ENCODE measurements at regions not wholly inside any gene's neighbourhood (a gene's known extent, or its start where the extent isn't known, plus 50 kb on each side); places are given as distances from the start of the nearest gene placed in this dataset.
"Not testable (repeated sequence)": the region's sequence is repeated elsewhere in the genome, so short reads cannot be mapped to it uniquely, and the experiment has no call there.

GRCh38 chr5:86671536-86671935, 53.8 kb downstream of the COX7C start:
- no peak overlapping the region for H3K4me3 Mint-ChIP-seq

GRCh38 chr5:86674069-86674468, 56.3 kb downstream of the COX7C start:
- Mint-ChIP-seq H3K4me3 (no peak overlapping the region), H3K9me3 (peaks cover 0 to 2% (median 0%) of the 10 kb centered on the region in 6 donors), H3K4me1 (no peaks in the 10 kb centered on the region), H3K27me3 (ENCODE audit: low read depth in 3 of 3) (peaks cover 2 to 7% (median 2%) of the 10 kb centered on the region in 3 donors), H3K27ac (no peak overlapping the region), H3K36me3 (no peaks in the 10 kb centered on the region)
- no peak for DNase-seq

More at GRCh38 chr5:86671536-86671935, 53.8 kb downstream of the COX7C start:
- no peak for DNase-seq
- peaks cover 0 to 2% (median 0%) of the 10 kb centered on the region in 6 donors for H3K9me3 Mint-ChIP-seq
- no peaks in the 10 kb centered on the region for H3K36me3 Mint-ChIP-seq
- H3K27ac Mint-ChIP-seq = no peak overlapping the region
- no peaks in the 10 kb centered on the region for H3K4me1 Mint-ChIP-seq
- H3K27me3 Mint-ChIP-seq (ENCODE audit: low read depth in 3 of 3) = peaks cover 2 to 10% (median 2%) of the 10 kb centered on the region in 3 donors

- no peak for DNase-seq
- Mint-ChIP-seq H3K27me3 (ENCODE audit: low read depth in 3 of 3) (peaks cover 2 to 7% (median 2%) of the 10 kb centered on the region in 3 donors), H3K9me3 (no peaks in the 10 kb centered on the region), H3K4me1 (no peaks in the 10 kb centered on the region), H3K36me3 (no peaks in the 10 kb centered on the region), H3K27ac (no peak overlapping the region), H3K4me3 (no peak overlapping the region)
Observed at GRCh38 chr5:86675311-86675710, 57.6 kb downstream of the COX7C start.

GRCh38 chr5:86679529-86679928, 61.8 kb downstream of the COX7C start:
- Mint-ChIP-seq H3K4me1 (no peaks in the 10 kb centered on the region), H3K27me3 (ENCODE audit: low read depth in 3 of 3) (peaks cover 0 to 7% (median 0%) of the 10 kb centered on the region in 3 donors), H3K27ac (no peak overlapping the region), H3K4me3 (no peak overlapping the region), H3K36me3 (no peaks in the 10 kb centered on the region), H3K9me3 (no peaks in the 10 kb centered on the region)
- DNase-seq = no peak

GRCh38 chr5:86679949-86680348, 62.2 kb downstream of the COX7C start:
- DNase-seq = no peak
- H3K9me3 Mint-ChIP-seq = no peaks in the 10 kb centered on the region
- no peak overlapping the region for H3K4me3 Mint-ChIP-seq
- H3K4me1 Mint-ChIP-seq = no peaks in the 10 kb centered on the region
- no peaks in the 10 kb centered on the region for H3K36me3 Mint-ChIP-seq
- H3K27me3 Mint-ChIP-seq (ENCODE audit: low read depth in 3 of 3) = peaks cover 0 to 7% (median 0%) of the 10 kb centered on the region in 3 donors
- H3K27ac Mint-ChIP-seq = no peak overlapping the region

GRCh38 chr5:86684222-86684621, 66.5 kb downstream of the COX7C start:
- DNase-seq = no peak
- no peak overlapping the region for H3K4me3 Mint-ChIP-seq
- peaks cover 4 to 5% (median 4%) of the 10 kb centered on the region in 3 donors for H3K27me3 Mint-ChIP-seq (ENCODE audit: low read depth in 3 of 3)
- no peaks in the 10 kb centered on the region for H3K4me1 Mint-ChIP-seq
- H3K36me3 Mint-ChIP-seq = no peaks in the 10 kb centered on the region
- no peak overlapping the region for H3K27ac Mint-ChIP-seq
- no peaks in the 10 kb centered on the region for H3K9me3 Mint-ChIP-seq

GRCh38 chr5:86686046-86686445, 68.3 kb downstream of the COX7C start:
- DNase-seq = no peak
- Mint-ChIP-seq H3K4me1 (no peaks in the 10 kb centered on the region), H3K36me3 (no peaks in the 10 kb centered on the region), H3K4me3 (no peak overlapping the region), H3K27me3 (ENCODE audit: low read depth in 3 of 3) (peaks cover 4 to 5% (median 4%) of the 10 kb centered on the region in 3 donors), H3K27ac (no peak overlapping the region), H3K9me3 (no peaks in the 10 kb centered on the region)

- Mint-ChIP-seq H3K27ac (no peak overlapping the region), H3K27me3 (ENCODE audit: low read depth in 3 of 3) (peaks cover 0 to 5% (median 4%) of the 10 kb centered on the region in 3 donors), H3K4me1 (no peaks in the 10 kb centered on the region)
Observed at GRCh38 chr5:86688406-86688805, 70.7 kb downstream of the COX7C start.

GRCh38 chr5:86689103-86689729, 71.5 kb downstream of the COX7C start:
- DNase-seq = no peak
- Mint-ChIP-seq H3K27me3 (ENCODE audit: low read depth in 3 of 3) (peaks cover 0 to 5% (median 4%) of the 10 kb centered on the region in 3 donors), H3K4me1 (no peaks in the 10 kb centered on the region), H3K36me3 (no peaks in the 10 kb centered on the region), H3K4me3 (no peak overlapping the region), H3K27ac (no peak overlapping the region), H3K9me3 (no peaks in the 10 kb centered on the region)

More at GRCh38 chr5:86688406-86688805, 70.7 kb downstream of the COX7C start:
- DNase-seq = no peak
- Mint-ChIP-seq H3K4me3 (no peak overlapping the region), H3K36me3 (no peaks in the 10 kb centered on the region), H3K9me3 (no peaks in the 10 kb centered on the region)

- H3K4me1 Mint-ChIP-seq = no peaks in the 10 kb centered on the region
- no peak for DNase-seq
- H3K27me3 Mint-ChIP-seq (ENCODE audit: low read depth in 3 of 3) = peaks cover 0 to 4% (median 2%) of the 10 kb centered on the region in 3 donors
- H3K36me3 Mint-ChIP-seq = no peaks in the 10 kb centered on the region
- peaks cover 0 to 2% (median 0%) of the 10 kb centered on the region in 6 donors for H3K9me3 Mint-ChIP-seq
- H3K27ac Mint-ChIP-seq = no peak overlapping the region
- no peak overlapping the region for H3K4me3 Mint-ChIP-seq
Observed at GRCh38 chr5:86709157-86709881, 91.6 kb downstream of the COX7C start.

- Mint-ChIP-seq H3K27ac (no peak overlapping the region), H3K4me1 (no peaks in the 10 kb centered on the region), H3K9me3 (peaks cover 0 to 3% (median 0%) of the 10 kb centered on the region in 6 donors), H3K4me3 (no peak overlapping the region), H3K27me3 (ENCODE audit: low read depth in 3 of 3) (no peaks in the 10 kb centered on the region), H3K36me3 (no peaks in the 10 kb centered on the region)
- DNase-seq = no peak
Observed at GRCh38 chr5:86716121-86716520, 98.4 kb downstream of the COX7C start.

- not testable (repeated sequence) for H3K27me3 Mint-ChIP-seq (ENCODE audit: low read depth in 3 of 3); H3K4me1 Mint-ChIP-seq; H3K27ac Mint-ChIP-seq; H3K4me3 Mint-ChIP-seq; H3K36me3 Mint-ChIP-seq; DNase-seq
- H3K9me3 Mint-ChIP-seq = peaks cover 5 to 29% (median 8%) of the 10 kb centered on the region in 6 donors
Observed at GRCh38 chr5:86731319-86732117, 113.8 kb downstream of the COX7C start.

- no peaks in the 10 kb centered on the region for H3K27me3 Mint-ChIP-seq (ENCODE audit: low read depth in 3 of 3)
- peaks cover 9 to 33% (median 12%) of the 10 kb centered on the region in 6 donors for H3K9me3 Mint-ChIP-seq
- no peak overlapping the region for H3K27ac Mint-ChIP-seq
- no peak for DNase-seq
- H3K4me1 Mint-ChIP-seq = no peaks in the 10 kb centered on the region
- no peaks in the 10 kb centered on the region for H3K36me3 Mint-ChIP-seq
- no peak overlapping the region for H3K4me3 Mint-ChIP-seq
Observed at GRCh38 chr5:86735370-86735769, 117.6 kb downstream of the COX7C start.

GRCh38 chr5:86737579-86737978, 119.8 kb downstream of the COX7C start:
- Mint-ChIP-seq H3K4me3 (no peak overlapping the region), H3K27me3 (ENCODE audit: low read depth in 3 of 3) (no peaks in the 10 kb centered on the region), H3K36me3 (no peaks in the 10 kb centered on the region), H3K4me1 (no peaks in the 10 kb centered on the region), H3K9me3 (peaks cover 9 to 27% (median 11%) of the 10 kb centered on the region in 6 donors), H3K27ac (no peak overlapping the region)
- DNase-seq = no peak
